RCC 7860 (cell line): ENCODE measurements at regions not wholly inside any gene's neighbourhood (a gene's known extent, or its start where the extent isn't known, plus 50 kb on each side); places are given as distances from the start of the nearest gene placed in this dataset.

Experiments used
- DNase-seq: peaks from one replicate; pipeline ENCODE4 v3.0.0-alpha.2; 2015; ENCODE audit warnings: low spot score
- FAIRE-seq: peaks from 2 replicates; lab custom pipeline; 2012; peaks lifted over from hg19 to GRCh38; lab: Jason Lieb, UNC

- DNase-seq (peak; percentile 47), FAIRE-seq (no peak)
Observed at GRCh38 chr2:121860033-121860757, 104.7 kb downstream of the TSN start.

- DNase-seq = no peak
- FAIRE-seq = no peak
Observed at GRCh38 chr2:121860758-121861227, 105.3 kb downstream of the TSN start.

- no peak for DNase-seq
- no peak for FAIRE-seq
Observed at GRCh38 chr2:121862286-121862685, 106.8 kb downstream of the TSN start.

- FAIRE-seq (no peak), DNase-seq (no peak)
Observed at GRCh38 chr2:121865914-121866313, 110.5 kb downstream of the TSN start.

- no peak for FAIRE-seq
Observed at GRCh38 chr2:121866789-121867188, 111.3 kb downstream of the TSN start.

GRCh38 chr2:121868652-121869051, 113.2 kb downstream of the TSN start:
- no peak for FAIRE-seq
- DNase-seq = no peak

More at GRCh38 chr2:121866789-121867188, 111.3 kb downstream of the TSN start:
- DNase-seq = no peak

- DNase-seq (no peak), FAIRE-seq (no peak)
Observed at GRCh38 chr2:121869363-121869762, 113.9 kb downstream of the TSN start.

- FAIRE-seq (no peak), DNase-seq (no peak)
Observed at GRCh38 chr2:121869873-121870272, 114.4 kb downstream of the TSN start.

GRCh38 chr2:121872651-121873050, 117.2 kb downstream of the TSN start:
- FAIRE-seq = no peak
- DNase-seq = no peak

GRCh38 chr2:121873864-121874263, 118.4 kb downstream of the TSN start:
- FAIRE-seq (no peak), DNase-seq (no peak)

- FAIRE-seq (no peak), DNase-seq (no peak)
Observed at GRCh38 chr2:121875585-121876185, 120.2 kb downstream of the TSN start.

GRCh38 chr2:121877366-121877765, 121.9 kb downstream of the TSN start:
- no peak for DNase-seq
- FAIRE-seq = no peak

GRCh38 chr2:121880283-121880682, 124.8 kb downstream of the TSN start:
- DNase-seq (no peak), FAIRE-seq (no peak)

- DNase-seq (no peak), FAIRE-seq (no peak)
Observed at GRCh38 chr2:121881038-121881437, 125.6 kb downstream of the TSN start.

GRCh38 chr2:121881950-121882349, 126.5 kb downstream of the TSN start:
- FAIRE-seq (no peak), DNase-seq (no peak)

- FAIRE-seq (no peak), DNase-seq (no peak)
Observed at GRCh38 chr2:121884078-121884477, 128.6 kb downstream of the TSN start.

GRCh38 chr2:121884511-121884921, 129.1 kb downstream of the TSN start:
- DNase-seq = no peak
- FAIRE-seq = no peak

GRCh38 chr2:121886059-121886458, 130.6 kb downstream of the TSN start:
- FAIRE-seq = no peak
- no peak for DNase-seq

- DNase-seq (no peak), FAIRE-seq (no peak)
Observed at GRCh38 chr2:121887513-121888188, 132.2 kb downstream of the TSN start.

- FAIRE-seq (no peak), DNase-seq (no peak)
Observed at GRCh38 chr2:121888189-121888557, 132.7 kb downstream of the TSN start.

GRCh38 chr2:121890041-121890440, 134.6 kb downstream of the TSN start:
- DNase-seq (no peak), FAIRE-seq (no peak)
